Activated CD8-positive, alpha-beta T cell treated with anti-CD3 and anti-CD28 coated beads, Interleukin-2, amount 10 ng/mL, durations not matched to agents 7 days and 5 days (primary cell): ENCODE measurements at regions not wholly inside any gene's neighbourhood (a gene's known extent, or its start where the extent isn't known, plus 50 kb on each side); places are given as distances from the start of the nearest gene placed in this dataset.

Experiments used
- ATAC-seq: fragments of 150-1000 bp; cut with Tn5 transposase; one replicate; pipeline ENCODE4 v1.10.0; 2021; ENCODE audit warnings: moderate library complexity
- CTCF ChIA-PET: fragments of 350-600 bp; sonication (Branson Sonifier 250); formaldehyde crosslinking; loops from one replicate; lab custom pipeline; 2021; ENCODE audit warnings: antibody characterized with exemption; lab: Charles Lee
- POLR2A ChIA-PET: fragments of 350-600 bp; sonication (Branson Sonifier 250); formaldehyde crosslinking; loops from one replicate; lab custom pipeline; 2021; ENCODE audit warnings: antibody characterized with exemption; lab: Charles Lee
- DNase-seq: peaks from one replicate; pipeline ENCODE4 v3.0.0-alpha.2; 2020
- H3K27ac Mint-ChIP-seq: one replicate; pipeline ENCODE4 v1.8.0; 2021; ENCODE audit warnings: mild to moderate bottlenecking, mixed read lengths
- H3K27me3 Mint-ChIP-seq: one replicate; pipeline ENCODE4 v1.8.0; 2021; ENCODE audit warnings: low read depth, mixed read lengths
- H3K36me3 Mint-ChIP-seq: one replicate; pipeline ENCODE4 v1.8.0; 2021; ENCODE audit warnings: low read depth, mixed read lengths
- H3K4me1 Mint-ChIP-seq: one replicate; pipeline ENCODE4 v1.8.0; 2021; ENCODE audit warnings: low read depth, mixed read lengths
- H3K4me3 Mint-ChIP-seq: one replicate; pipeline ENCODE4 v1.8.0; 2021; ENCODE audit warnings: mild to moderate bottlenecking, mixed read lengths
- H3K9me3 Mint-ChIP-seq: one replicate; pipeline ENCODE4 v1.8.0; 2022; ENCODE audit warnings: mixed read lengths; ENCODE audit not compliant: insufficient read depth

DNA sequence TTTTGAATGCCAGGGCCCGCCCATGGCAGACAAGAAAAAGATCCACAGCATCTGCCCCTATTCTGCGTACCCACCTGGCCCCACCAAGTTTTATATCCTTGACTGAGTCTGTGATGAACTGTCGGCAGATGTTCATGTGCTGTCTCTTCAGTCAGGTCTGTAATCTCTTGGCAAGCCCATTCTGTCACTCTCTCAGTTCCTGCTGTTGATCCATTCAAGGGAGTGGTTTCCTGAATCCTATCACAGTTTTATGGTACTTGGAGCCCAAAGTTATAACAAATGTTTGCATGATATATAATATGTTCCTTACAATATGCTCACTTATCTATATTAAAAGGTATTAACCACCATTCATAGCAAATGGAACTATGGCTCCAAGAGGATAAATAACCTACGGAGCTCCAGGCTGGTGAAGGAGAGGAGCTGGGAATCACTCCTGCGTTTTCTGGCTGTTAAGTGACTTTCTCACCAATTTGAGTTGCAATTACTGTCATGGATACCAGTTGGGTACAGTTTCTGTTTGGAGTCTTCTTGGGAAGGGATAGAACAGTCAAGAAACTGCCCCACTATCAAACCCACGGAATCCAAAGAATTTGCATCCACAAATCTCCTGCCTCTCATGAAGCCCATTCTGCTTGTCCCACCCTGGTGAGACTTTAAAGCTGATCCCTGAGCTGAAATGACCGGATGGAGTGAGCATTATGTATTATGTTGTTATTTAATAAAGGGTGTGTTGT is 103.4 kb upstream of the SPRY4 start:
- Mint-ChIP-seq H3K27ac (no peak overlapping the region), H3K9me3 (peaks cover 5% of the 10 kb centered on the region), H3K36me3 (no peaks in the 10 kb centered on the region), H3K4me3 (no peak overlapping the region), H3K4me1 (peaks cover 51% of the 10 kb centered on the region), H3K27me3 (no peaks in the 10 kb centered on the region)
- POLR2A ChIA-PET, result no interaction called here
- ATAC-seq (no peak), DNase-seq (no peak)
- CTCF ChIA-PET, result no interaction called here

DNA sequence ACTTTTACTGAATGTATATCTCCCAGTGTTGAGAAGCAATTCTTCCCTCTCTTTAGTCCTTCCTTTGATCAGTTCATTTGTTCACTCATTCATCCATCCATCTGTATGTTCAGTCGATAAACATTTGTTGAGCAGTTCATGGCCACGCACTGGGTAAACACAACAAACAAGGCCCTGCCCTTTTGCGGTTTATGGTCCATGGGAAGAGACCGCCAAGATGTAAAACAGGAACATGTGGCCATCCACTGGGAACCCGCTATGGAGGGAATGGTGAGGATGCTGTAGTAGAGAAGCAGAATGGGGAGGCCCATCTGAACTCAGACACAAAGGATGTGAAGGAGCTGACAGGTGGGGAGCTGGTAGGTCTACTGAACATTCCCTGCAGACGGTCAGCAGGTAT is 102.7 kb upstream of the SPRY4 start:
- Mint-ChIP-seq H3K27me3 (no peaks in the 10 kb centered on the region), H3K9me3 (peaks cover 5% of the 10 kb centered on the region), H3K36me3 (no peaks in the 10 kb centered on the region), H3K4me3 (no peak overlapping the region), H3K4me1 (peaks cover 49% of the 10 kb centered on the region), H3K27ac (no peak overlapping the region)
- DNase-seq (no peak), ATAC-seq (no peak)
- ChIA-PET POLR2A (interaction anchor here (1.4 kb wide), 1 partner anchor 70 kb away, joined by 4 read pairs; no protein-coding TSS in a partner anchor), CTCF (no interaction called here)

DNA sequence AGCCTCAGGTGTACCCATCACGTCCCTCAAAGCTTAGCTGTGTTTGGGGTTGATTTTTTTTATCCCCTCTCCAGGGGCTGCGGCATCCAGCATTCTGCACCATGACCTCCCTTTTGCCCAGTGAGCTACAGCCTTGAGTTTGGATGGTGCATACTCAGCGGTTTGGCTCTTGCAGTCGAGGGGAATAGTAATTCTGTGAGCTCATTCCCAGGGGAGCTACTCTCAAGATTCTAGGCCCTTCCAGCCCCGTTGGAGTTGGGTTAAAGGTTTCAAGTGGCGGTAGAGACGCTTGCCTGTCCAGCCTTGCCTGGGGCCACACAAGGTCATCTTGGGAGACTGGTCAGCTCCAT is 102.2 kb upstream of the SPRY4 start:
- Mint-ChIP-seq H3K4me1 (peaks cover 46% of the 10 kb centered on the region), H3K4me3 (no peak overlapping the region), H3K9me3 (peaks cover 5% of the 10 kb centered on the region), H3K27me3 (no peaks in the 10 kb centered on the region), H3K27ac (peak overlapping the region; percentile 71), H3K36me3 (no peaks in the 10 kb centered on the region)
- DNase-seq, result no peak
- ATAC-seq, result no peak
- ChIA-PET CTCF (no interaction called here), POLR2A (interaction anchor here (1.4 kb wide), 1 partner anchor 70 kb away, joined by 4 read pairs; no protein-coding TSS in a partner anchor)

DNA sequence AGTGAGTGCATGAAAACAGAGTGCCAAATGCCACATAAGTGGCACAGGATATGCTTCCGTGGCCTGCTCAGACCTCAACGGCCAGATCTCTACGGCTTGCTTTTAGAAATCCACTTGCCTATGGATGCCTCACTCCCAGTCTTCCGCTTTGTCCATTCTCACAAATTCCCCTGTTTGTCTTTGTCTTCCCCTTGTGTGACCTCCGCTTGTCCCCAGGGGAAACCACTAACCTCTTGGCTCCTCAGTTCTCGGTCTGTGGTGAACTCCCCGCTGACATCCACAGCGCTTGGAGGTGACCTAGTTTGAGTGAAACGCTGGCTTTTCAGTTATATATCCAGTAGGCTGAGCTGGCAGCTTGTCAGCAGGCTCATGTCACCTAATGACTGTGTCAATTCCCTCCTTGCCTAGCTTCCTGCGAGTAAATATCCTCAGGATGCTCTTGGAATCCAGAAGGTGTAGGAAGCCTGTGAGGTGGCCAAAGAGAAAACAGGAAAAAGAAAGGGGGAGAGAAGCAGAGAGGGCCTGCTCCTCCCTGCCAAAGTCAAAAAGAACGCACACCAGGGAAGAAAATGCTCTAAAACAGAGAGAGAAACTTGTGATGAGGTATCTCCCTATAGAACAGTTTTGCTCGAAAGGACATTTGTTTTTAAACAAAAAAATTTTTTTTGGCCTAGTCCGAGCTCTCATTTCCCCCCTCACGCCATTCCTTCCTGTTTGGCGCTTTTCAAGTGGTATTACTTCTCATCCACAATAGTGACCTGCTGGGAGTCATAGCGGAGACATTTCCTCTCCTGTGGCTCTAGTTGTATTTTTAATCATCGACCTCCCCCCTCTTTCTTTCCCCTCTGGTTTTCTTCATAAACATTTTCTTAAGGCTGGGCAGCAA is 101.6 kb upstream of the SPRY4 start:
- DNase-seq (peak; percentile 63), ATAC-seq (peak; percentile 79)
- no peak overlapping the region for H3K4me3 Mint-ChIP-seq
- H3K9me3 Mint-ChIP-seq, result peaks cover 5% of the 10 kb centered on the region
- ChIA-PET POLR2A (interaction anchor here (1.4 kb wide), 1 partner anchor 69 kb away, joined by 4 read pairs; no protein-coding TSS in a partner anchor), CTCF (no interaction called here)
- peaks cover 45% of the 10 kb centered on the region for H3K4me1 Mint-ChIP-seq
- peak overlapping the region; percentile 71 for H3K27ac Mint-ChIP-seq
- no peaks in the 10 kb centered on the region for H3K27me3 Mint-ChIP-seq
- no peaks in the 10 kb centered on the region for H3K36me3 Mint-ChIP-seq

DNA sequence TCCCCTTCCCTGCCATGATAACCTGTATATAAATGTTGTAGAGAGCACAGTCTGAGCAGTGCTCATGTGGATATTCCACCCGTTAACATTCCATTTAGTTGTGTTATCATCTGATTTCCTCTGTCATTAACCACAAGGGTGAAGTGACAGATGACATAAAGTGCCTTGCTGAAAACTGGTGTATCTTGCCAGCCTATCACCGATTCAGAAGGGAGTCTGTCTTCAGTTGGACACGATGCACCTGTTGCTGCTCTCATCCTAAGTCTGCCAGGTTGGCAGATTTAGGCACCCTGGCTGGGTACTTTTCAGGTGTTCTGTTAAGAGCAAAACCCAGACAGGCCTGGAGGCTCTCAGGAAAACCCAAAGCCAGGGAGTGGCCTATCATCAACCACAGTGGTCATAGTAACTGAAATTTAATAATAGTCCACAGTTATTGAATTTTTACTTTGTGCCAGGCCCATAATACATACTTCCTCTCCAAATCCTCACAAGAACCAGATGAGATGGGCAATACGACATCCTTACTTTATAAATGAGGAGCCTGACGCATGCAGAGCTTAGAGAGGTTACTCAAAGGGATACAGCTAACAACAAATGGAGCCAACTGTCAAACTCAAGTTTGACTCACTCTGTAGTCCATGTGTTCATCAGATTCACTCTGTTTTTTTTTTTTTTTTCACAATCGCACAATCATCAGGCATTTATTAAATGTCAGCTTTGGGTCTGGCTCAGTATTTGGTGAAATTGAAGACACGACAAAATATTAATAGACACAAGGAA is 100.7 kb upstream of the SPRY4 start:
- DNase-seq (no peak), ATAC-seq (no peak)
- POLR2A ChIA-PET, result no interaction called here
- Mint-ChIP-seq H3K27me3 (no peaks in the 10 kb centered on the region), H3K9me3 (peaks cover 5% of the 10 kb centered on the region), H3K27ac (no peak overlapping the region), H3K4me3 (no peak overlapping the region), H3K4me1 (peaks cover 51% of the 10 kb centered on the region), H3K36me3 (no peaks in the 10 kb centered on the region)
- CTCF ChIA-PET, result no interaction called here

DNA sequence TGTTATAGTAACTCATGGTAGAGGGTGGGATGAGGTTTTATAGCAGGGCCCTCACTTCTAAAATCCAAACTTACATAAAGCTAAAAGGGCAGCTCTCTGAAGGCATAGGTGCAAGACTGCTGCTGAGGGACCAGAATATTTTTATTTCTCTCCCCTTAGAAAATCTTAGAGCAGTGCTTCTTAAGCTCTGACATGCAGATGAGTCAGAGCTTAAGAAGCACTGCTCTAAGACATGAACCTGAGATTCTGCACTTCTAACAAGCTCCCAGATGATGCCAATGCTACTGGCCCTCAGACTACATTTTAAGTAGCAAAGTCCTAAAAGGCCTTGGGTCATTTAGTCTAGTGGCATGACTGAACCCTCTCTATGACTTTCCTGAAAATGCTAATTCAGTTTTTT is 97.6 kb upstream of the SPRY4 start:
- Mint-ChIP-seq H3K4me1 (peaks cover 53% of the 10 kb centered on the region), H3K36me3 (peaks cover 2% of the 10 kb centered on the region), H3K27ac (no peak overlapping the region), H3K27me3 (no peaks in the 10 kb centered on the region), H3K4me3 (no peak overlapping the region), H3K9me3 (peaks cover 8% of the 10 kb centered on the region)
- ChIA-PET CTCF (interaction anchor here (1.4 kb wide), 2 partner anchors 9 to 11 kb away, joined by 3 to 6 read pairs; no protein-coding TSS in a partner anchor), POLR2A (interaction anchor here (1.8 to 2.3 kb wide), 2 partner anchors 10 to 65 kb away, joined by 5 to 13 read pairs; no protein-coding TSS in a partner anchor)
- ATAC-seq (no peak), DNase-seq (no peak)

DNA sequence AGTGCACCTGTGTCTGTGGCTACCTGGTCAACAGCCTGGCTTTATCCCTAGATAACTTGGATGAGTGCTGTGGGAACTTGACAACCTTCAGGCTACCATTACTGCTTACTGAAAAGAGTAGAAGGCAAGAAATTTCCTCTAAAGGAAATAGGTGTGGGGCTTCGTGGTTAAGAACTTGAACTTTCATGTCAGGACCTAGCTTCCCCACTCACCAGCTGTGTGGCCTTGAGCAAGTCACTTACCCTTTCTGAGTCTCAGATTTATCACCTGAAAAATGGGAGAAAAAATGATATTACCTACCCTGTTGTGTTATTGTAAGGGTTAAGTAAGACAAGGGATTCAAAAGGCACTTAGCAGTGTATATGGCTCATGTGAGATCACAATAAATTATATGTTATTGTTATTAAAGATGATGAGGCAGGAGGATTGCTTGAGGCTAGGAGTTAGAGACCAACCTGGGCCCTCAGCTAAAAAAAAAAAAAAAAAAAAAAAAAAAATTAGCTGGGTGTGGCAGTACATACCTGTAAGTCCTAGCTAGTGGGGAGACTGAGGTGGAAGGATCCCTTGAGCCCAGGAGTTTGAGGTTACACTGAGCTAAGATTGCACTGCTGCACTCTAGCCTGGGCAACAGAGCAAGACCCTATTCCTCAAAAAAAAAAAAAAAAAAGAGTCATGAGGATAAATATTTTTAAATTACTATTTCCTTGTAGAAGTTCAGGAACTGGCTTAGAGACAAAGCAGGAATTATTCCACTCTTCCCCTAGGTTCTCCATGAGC is 97.0 kb upstream of the SPRY4 start:
- peaks cover 8% of the 10 kb centered on the region for H3K9me3 Mint-ChIP-seq
- ChIA-PET POLR2A (interaction anchor here (1.8 to 2.3 kb wide), 2 partner anchors 11 to 65 kb away, joined by 5 to 13 read pairs; no protein-coding TSS in a partner anchor), CTCF (interaction anchor here (1.4 kb wide), 2 partner anchors 8 to 11 kb away, joined by 3 to 6 read pairs; no protein-coding TSS in a partner anchor)
- peaks cover 47% of the 10 kb centered on the region for H3K4me1 Mint-ChIP-seq
- H3K27me3 Mint-ChIP-seq, result no peaks in the 10 kb centered on the region
- peaks cover 2% of the 10 kb centered on the region for H3K36me3 Mint-ChIP-seq
- DNase-seq (peak; percentile 26), ATAC-seq (peak; percentile 16)
- peak overlapping the region; percentile 18 for H3K4me3 Mint-ChIP-seq
- no peak overlapping the region for H3K27ac Mint-ChIP-seq

DNA sequence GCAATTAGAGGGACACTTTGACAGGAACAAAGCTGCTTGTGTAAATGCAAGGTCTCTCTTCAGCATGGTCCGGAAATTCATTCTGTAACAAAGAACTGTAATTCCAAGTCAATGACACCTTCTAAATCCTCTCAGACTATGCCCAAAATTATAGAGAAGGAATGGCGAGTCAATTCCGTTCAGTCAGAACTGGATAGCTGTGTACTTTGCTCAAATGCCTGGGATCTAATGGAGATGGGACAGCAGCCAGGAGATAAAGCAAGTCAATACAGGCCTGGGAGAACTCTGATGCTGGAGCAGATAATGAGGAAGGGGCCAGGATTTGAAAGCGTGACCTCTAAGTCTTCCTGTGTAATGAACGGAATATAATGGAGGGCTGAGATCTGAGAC is 96.4 kb upstream of the SPRY4 start:
- H3K9me3 Mint-ChIP-seq, result peaks cover 8% of the 10 kb centered on the region
- peak overlapping the region; percentile 18 for H3K4me3 Mint-ChIP-seq
- ChIA-PET POLR2A (interaction anchor here (1.8 to 2.3 kb wide), 2 partner anchors 11 to 64 kb away, joined by 5 to 13 read pairs; no protein-coding TSS in a partner anchor), CTCF (no interaction called here)
- peaks cover 2% of the 10 kb centered on the region for H3K36me3 Mint-ChIP-seq
- ATAC-seq (no peak), DNase-seq (no peak)
- H3K4me1 Mint-ChIP-seq, result peaks cover 41% of the 10 kb centered on the region
- H3K27me3 Mint-ChIP-seq, result no peaks in the 10 kb centered on the region
- H3K27ac Mint-ChIP-seq, result peak overlapping the region; percentile 14

DNA sequence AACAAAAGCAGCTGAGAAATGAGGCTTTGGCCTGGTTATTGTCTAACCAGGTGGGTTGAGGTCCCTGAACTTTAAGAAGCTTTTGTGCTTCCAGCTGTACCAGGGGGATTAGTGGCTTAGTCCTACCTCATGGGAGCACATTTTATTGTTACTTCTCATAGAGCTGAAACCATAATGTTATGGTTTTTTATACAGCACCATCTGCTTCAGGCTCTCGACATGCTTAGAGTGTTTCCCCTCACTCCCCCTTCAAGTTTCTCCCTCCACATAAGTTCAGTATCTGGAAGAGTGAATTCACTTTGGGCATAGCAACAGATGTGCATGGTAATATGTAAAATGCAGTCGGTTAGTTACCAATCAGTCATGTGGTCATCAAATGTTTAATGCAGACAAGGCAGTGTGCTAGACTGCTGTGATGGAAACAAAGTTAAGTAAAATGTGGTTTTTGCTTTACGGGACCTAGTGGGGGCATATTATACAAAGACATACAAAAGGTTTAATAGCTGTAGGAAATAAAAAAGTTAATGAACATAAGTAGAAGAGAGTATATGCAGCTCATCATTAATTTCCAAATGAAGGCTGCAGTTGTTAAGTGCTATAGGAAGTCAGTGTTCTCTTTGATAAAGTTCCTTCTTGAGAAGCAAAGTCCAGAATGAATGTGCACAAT is 95.9 kb upstream of the SPRY4 start:
- peaks cover 8% of the 10 kb centered on the region for H3K9me3 Mint-ChIP-seq
- H3K27me3 Mint-ChIP-seq, result peaks cover 1% of the 10 kb centered on the region
- DNase-seq (no peak), ATAC-seq (peak; percentile 38)
- H3K4me1 Mint-ChIP-seq, result peaks cover 36% of the 10 kb centered on the region
- ChIA-PET CTCF (interaction anchor here (1.0 kb wide), 1 partner anchor 47 kb away, joined by 3 read pairs; no protein-coding TSS in a partner anchor), POLR2A (interaction anchor here (1.8 to 2.3 kb wide), 2 partner anchors 12 to 64 kb away, joined by 5 to 13 read pairs; no protein-coding TSS in a partner anchor)
- H3K27ac Mint-ChIP-seq, result no peak overlapping the region
- peaks cover 2% of the 10 kb centered on the region for H3K36me3 Mint-ChIP-seq
- no peak overlapping the region for H3K4me3 Mint-ChIP-seq

DNA sequence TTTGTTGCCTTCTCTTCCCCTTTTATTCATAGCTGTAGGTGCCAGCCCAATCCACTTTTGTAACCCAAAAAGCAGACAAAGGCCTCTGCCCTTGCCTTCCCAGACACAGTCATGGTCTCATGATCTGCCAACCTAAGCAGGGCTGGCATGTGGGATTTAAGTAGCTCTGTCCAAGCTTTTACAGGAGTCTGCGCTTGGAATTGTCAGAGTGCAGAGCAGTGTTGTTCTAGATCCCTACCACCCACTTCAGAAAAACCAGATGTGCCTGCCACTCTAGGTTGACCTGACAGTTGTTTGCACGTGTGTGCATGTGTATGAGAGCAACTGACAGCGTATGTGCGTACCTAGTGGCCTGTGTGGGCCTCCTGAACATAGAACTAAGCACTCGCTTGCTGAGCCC is 87.8 kb upstream of the SPRY4 start:
- Mint-ChIP-seq H3K4me1 (no peaks in the 10 kb centered on the region), H3K27ac (no peak overlapping the region)

More for the DNA sequence above, 87.8 kb upstream of the SPRY4 start:
- ChIA-PET POLR2A (no interaction called here), CTCF (interaction anchor here (1.2 kb wide), 1 partner anchor 10 kb away, joined by 3 read pairs; no protein-coding TSS in a partner anchor)
- Mint-ChIP-seq H3K4me3 (no peak overlapping the region), H3K9me3 (no peaks in the 10 kb centered on the region), H3K27me3 (peaks cover 6% of the 10 kb centered on the region), H3K36me3 (no peaks in the 10 kb centered on the region)
- ATAC-seq (no peak), DNase-seq (no peak)
